Subcutaneous abdominal adipose tissue (tissue), 5 donors: ENCODE measurements at regions not wholly inside any gene's neighbourhood (a gene's known extent, or its start where the extent isn't known, plus 50 kb on each side); places are given as distances from the start of the nearest gene placed in this dataset.

ENCODE experiments used
- H3K27ac ChIP-seq: one replicate; pipeline ENCODE4 v1.7.0; 2013; ENCODE audit warnings: low read depth, mild to moderate bottlenecking, inconsistent platforms, low read length, moderate library complexity
- H3K27me3 ChIP-seq, 5 donors: one replicate each; pipeline ENCODE4 v1.7.0; 2013; ENCODE audit warnings: low read length in 5 of 5, inconsistent platforms in 1 of 5; ENCODE audit not compliant: control insufficient read depth in 5 of 5, insufficient read depth in 4 of 5
- H3K36me3 ChIP-seq, 5 donors: one replicate each; pipeline ENCODE4 v1.7.0; 2013; ENCODE audit warnings: low read length in 5 of 5; ENCODE audit not compliant: control insufficient read depth in 5 of 5, insufficient read depth in 5 of 5
- H3K4me1 ChIP-seq, 5 donors: one replicate each; pipeline ENCODE4 v1.7.0; 2013; ENCODE audit warnings: low read length in 5 of 5, mild to moderate bottlenecking in 3 of 5, moderate library complexity in 1 of 5; ENCODE audit not compliant: control insufficient read depth in 5 of 5, insufficient read depth in 5 of 5
- H3K4me3 ChIP-seq, 5 donors: one replicate each; pipeline ENCODE4 v1.7.0; 2013; ENCODE audit warnings: low read length in 5 of 5, low read depth in 1 of 5
- H3K9ac ChIP-seq, 5 donors: one replicate each; pipeline ENCODE4 v1.7.0; 2013; ENCODE audit warnings: low read length in 5 of 5, mild to moderate bottlenecking in 4 of 5, moderate library complexity in 3 of 5
- H3K9me3 ChIP-seq, 5 donors: one replicate each; pipeline ENCODE4 v1.7.0; 2013; ENCODE audit warnings: low read length in 5 of 5; ENCODE audit not compliant: control insufficient read depth in 5 of 5
- donor health status: healthy.
- donor health status: healthy.
- donor health status: healthy.
- donor health status: healthy.
- donor health status: healthy.

DNA sequence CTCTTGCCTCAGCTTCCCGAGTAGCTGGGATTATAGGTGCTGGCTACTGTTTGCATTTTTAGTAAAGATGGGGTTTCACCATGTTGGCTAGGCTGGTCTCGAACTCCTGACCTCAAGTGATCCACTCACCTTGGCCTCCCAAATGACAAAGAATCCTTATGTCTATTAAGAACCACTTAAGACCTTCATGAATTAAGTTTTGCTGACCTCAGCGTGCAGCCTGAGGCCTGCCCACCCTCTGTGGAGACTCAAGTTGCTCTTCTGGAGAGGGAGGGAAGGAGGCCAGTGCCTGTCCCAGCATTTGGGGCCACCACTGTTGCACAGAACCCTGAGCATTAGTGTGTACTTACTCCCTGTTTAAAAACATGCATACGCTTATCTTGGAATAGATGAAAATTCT lies 313.3 kb downstream of the FGF9 start:
- no peaks in the 10 kb centered on the region for H3K27me3 ChIP-seq
- no peaks in the 10 kb centered on the region for H3K36me3 ChIP-seq
- no peak overlapping the region for H3K9ac ChIP-seq
- H3K4me1 ChIP-seq = no peaks in the 10 kb centered on the region
- no peaks in the 10 kb centered on the region for H3K9me3 ChIP-seq
- no peak overlapping the region for H3K4me3 ChIP-seq
- H3K27ac ChIP-seq = no peak overlapping the region

DNA sequence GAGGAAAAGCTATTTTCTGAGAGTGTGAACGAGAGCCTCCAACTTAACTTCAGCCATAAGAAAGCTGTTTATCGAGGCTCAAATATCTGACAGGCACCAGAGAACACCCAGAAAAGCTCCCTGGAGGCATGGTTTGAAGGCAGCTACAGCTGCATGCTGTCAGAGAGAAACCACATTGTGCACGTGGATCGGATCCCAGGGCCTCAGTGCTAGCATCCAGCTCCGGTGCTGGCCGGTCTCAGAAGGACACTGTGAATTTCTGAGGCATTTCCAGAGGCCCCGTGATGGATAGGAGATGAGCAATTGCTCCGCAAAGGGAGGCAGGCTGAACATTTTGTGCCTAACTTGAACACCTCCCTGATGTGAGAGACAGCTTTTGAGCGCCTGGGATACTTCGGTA lies 315.7 kb downstream of the FGF9 start:
- no peak overlapping the region for H3K9ac ChIP-seq
- H3K9me3 ChIP-seq = no peaks in the 10 kb centered on the region
- H3K36me3 ChIP-seq = no peaks in the 10 kb centered on the region
- H3K4me1 ChIP-seq = no peaks in the 10 kb centered on the region
- H3K27ac ChIP-seq = no peak overlapping the region
- no peak overlapping the region for H3K4me3 ChIP-seq
- no peaks in the 10 kb centered on the region for H3K27me3 ChIP-seq

DNA sequence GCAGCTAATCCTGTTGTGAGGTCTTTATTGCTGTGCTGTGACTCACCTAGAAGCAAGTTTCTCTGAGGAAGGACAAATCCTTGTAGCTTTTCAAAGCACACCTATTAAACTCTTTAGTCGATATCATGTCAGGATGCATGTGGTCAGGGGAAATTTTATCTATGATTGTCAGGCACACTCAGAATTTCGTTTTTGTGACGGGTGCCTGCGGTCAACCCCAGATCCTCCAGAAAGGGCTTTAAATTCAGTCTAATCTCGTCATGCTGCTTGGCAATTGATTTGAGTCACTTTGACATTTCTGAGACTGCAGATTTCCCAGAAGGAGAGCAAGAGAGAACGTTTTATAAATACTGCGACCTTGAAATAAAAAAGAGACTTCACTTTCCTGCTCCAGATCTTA lies 316.9 kb downstream of the FGF9 start:
- Histone ChIP-seq H3K9me3 (no peaks in the 10 kb centered on the region), H3K36me3 (no peaks in the 10 kb centered on the region), H3K4me1 (no peaks in the 10 kb centered on the region), H3K27ac (no peak overlapping the region), H3K9ac (no peak overlapping the region), H3K27me3 (no peaks in the 10 kb centered on the region), H3K4me3 (no peak overlapping the region)

DNA sequence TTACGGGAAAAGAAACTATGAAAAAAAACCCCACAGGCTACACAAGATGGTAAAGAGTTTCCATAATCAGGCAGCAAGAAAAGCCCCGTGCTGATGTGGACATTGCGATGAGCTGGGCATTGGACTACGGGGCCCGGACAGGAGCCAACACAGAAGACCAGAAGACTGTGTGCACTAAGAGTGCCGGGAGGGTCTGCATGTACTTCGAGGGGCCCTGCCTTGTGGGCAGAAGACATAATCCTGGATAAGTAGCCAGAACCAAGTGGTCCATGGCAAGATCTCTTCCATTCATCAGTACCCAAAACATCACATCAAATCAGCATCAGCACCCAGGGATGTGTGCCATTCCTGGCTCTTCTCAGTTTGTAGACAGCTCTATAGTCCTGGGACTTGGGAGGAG lies 317.8 kb downstream of the FGF9 start:
- H3K27me3 ChIP-seq = no peaks in the 10 kb centered on the region
- no peaks in the 10 kb centered on the region for H3K36me3 ChIP-seq
- H3K4me1 ChIP-seq = no peaks in the 10 kb centered on the region
- no peaks in the 10 kb centered on the region for H3K9me3 ChIP-seq
- H3K9ac ChIP-seq = no peak overlapping the region
- no peak overlapping the region for H3K4me3 ChIP-seq
- no peak overlapping the region for H3K27ac ChIP-seq

DNA sequence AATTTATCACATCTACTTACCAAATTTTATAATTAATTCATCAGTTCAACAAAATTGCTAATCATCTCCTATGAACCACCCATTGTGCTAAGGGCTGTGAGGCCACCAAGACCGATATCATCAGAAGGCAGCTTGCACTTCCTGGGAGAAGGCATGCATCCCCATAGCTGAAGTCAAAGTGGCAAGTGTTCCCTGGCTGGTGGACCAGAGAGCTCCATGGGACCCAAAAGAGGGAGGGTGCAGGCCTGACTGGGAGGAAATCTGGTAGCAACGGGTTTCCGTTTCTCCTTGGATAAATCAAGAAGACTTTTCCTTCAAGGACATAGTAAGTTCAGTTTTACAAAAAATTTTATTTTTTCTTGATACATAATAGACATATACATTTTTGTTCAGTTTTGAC lies 325.2 kb downstream of the FGF9 start:
- peaks cover 0 to 5% (median 0%) of the 10 kb centered on the region in 5 donors for H3K27me3 ChIP-seq
- H3K4me3 ChIP-seq = no peak overlapping the region
- no peak overlapping the region for H3K27ac ChIP-seq
- H3K9ac ChIP-seq = no peak overlapping the region
- H3K4me1 ChIP-seq = no peaks in the 10 kb centered on the region
- no peaks in the 10 kb centered on the region for H3K9me3 ChIP-seq
- H3K36me3 ChIP-seq = no peaks in the 10 kb centered on the region

DNA sequence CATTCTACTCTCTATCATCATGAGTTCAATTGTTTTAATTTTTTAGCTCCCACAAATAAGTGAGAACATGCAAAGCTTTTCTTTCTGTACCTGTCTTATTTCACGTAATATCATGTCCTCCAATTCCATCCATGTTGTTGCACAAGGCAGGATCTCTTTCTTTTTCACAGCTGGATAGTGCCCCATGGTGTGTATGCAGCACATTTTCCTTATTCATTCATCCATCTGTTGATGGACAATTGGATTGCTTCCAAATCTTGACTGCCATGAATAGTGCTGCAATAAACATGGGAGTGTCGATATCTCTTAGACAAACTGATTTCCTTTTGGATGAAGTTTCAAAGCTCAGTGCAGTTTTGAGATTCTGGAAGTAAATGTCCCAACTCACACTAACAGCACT lies 326.9 kb downstream of the FGF9 start:
- Histone ChIP-seq H3K4me1 (no peaks in the 10 kb centered on the region), H3K27me3 (peaks cover 0 to 5% (median 0%) of the 10 kb centered on the region in 5 donors), H3K36me3 (no peaks in the 10 kb centered on the region), H3K27ac (no peak overlapping the region), H3K9me3 (no peaks in the 10 kb centered on the region), H3K4me3 (no peak overlapping the region), H3K9ac (no peak overlapping the region)

DNA sequence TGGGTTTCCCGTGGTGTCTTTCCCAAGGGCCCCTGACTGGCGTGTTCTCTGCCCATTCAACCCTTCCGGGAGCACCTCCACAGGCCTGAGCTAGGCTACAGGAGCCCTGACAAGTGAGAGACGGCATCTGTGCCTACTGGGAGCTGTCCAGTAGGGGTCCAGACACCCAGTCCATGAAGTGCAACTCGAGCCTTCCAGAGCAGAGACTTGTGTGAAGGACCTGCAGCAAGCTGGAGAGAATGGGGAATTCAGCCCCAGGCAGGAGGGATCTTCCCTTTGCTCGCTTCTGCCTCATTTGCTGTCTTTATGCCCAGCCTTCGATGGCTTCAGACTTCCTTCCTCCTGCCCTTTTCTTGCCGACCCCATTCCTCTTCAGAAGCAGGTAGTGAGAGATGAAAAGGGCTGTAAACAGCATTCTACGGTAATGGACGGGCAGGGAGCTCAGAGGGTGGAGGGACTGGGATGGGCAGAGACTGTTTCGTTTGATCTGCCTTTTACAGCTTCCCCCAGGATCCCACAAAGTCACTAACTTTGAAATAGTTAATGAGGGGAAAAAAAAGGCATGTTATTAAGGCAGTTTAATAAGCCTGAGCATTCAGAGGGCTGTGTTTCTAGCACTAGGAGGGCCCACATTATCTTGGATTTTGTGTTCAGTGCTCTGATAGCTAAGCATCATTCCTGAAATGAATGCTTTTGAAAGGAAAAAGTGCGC lies 327.6 kb downstream of the FGF9 start:
- Histone ChIP-seq H3K9ac (no peak overlapping the region), H3K36me3 (no peaks in the 10 kb centered on the region), H3K27me3 (peaks cover 0 to 5% (median 0%) of the 10 kb centered on the region in 5 donors), H3K4me3 (no peak overlapping the region), H3K4me1 (no peaks in the 10 kb centered on the region), H3K9me3 (no peaks in the 10 kb centered on the region), H3K27ac (no peak overlapping the region)

DNA sequence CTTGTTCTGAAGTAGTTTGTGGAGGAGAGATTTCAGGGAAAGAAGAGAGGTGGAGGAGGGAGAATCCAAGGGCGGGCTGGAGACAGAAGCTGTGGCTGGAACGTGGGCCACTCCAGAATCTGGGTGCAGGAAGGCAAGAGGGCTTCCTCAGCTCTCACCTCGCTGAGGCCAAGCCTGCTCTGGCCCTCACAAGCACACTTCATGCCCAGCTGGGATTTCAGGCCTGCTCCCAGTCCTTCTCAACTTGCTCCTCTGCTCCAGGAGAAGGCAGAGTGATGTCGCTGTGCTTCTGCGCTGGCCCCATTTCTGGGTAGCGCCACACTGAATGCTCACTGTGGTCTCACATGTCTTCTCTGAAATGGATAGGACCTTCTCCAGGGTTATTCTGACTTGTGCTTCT lies 328.8 kb downstream of the FGF9 start:
- Histone ChIP-seq H3K36me3 (no peaks in the 10 kb centered on the region), H3K9ac (no peak overlapping the region), H3K9me3 (no peaks in the 10 kb centered on the region), H3K27ac (no peak overlapping the region), H3K27me3 (peaks cover 0 to 5% (median 0%) of the 10 kb centered on the region in 5 donors), H3K4me1 (no peaks in the 10 kb centered on the region), H3K4me3 (no peak overlapping the region)

DNA sequence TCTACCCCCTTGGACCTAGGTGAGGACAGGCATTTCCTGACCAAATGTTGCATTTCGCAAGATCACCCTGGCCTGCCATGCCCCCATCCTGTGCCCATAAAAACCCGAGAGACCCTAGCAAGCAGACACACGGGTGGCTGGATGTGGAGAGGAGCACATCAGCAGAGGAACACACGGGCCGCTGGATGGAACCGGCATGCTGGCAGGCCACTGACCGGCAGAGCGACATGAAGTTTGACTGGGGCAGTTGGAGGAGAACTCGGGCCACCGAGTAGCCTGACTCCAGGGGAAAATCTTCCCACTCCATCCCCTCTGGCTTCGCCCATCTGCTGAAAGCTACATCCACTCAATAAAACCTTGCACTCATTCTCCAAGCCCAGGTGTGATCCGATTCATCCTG lies 329.3 kb downstream of the FGF9 start:
- Histone ChIP-seq H3K4me3 (no peak overlapping the region), H3K4me1 (no peaks in the 10 kb centered on the region), H3K27ac (no peak overlapping the region), H3K9ac (no peak overlapping the region), H3K36me3 (no peaks in the 10 kb centered on the region), H3K27me3 (peaks cover 0 to 5% (median 0%) of the 10 kb centered on the region in 5 donors), H3K9me3 (no peaks in the 10 kb centered on the region)

DNA sequence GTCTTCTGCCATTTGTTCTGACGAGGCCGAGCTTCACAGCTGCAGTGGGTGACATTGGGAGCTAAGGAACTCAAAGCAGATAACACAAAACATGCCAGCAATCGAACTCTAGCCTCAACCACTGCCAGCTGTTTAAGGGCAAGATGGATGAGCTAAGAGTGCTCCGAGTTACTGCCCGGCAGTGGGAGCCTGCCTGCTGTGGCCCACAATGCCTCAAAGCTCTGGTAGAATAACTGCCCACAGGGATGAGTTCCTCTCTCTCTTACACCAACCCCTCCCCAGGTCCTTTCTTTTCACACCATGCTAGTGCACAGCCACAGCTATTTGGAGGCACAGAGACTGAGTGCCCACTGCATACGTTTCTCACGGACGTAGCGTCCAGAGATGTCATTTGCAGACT lies 330.5 kb downstream of the FGF9 start:
- Histone ChIP-seq H3K9me3 (no peaks in the 10 kb centered on the region), H3K9ac (no peak overlapping the region), H3K36me3 (no peaks in the 10 kb centered on the region), H3K4me3 (no peak overlapping the region), H3K27me3 (peaks cover 0 to 5% (median 0%) of the 10 kb centered on the region in 5 donors), H3K4me1 (no peaks in the 10 kb centered on the region), H3K27ac (no peak overlapping the region)
